NCI-H187 (cell line): ENCODE measurements at regions not wholly inside any gene's neighbourhood (a gene's known extent, or its start where the extent isn't known, plus 50 kb on each side); places are given as distances from the start of the nearest gene placed in this dataset.

Source experiments
- DNase-seq, 2 experiments: peaks; one replicate each; lab custom pipeline; 2025; lab: John Stamatoyannopoulos, UW

- DNase-seq: no peak
Observed at GRCh38 chr7:124423863-124424262, 341.7 kb downstream of the GPR37 start.

DNA sequence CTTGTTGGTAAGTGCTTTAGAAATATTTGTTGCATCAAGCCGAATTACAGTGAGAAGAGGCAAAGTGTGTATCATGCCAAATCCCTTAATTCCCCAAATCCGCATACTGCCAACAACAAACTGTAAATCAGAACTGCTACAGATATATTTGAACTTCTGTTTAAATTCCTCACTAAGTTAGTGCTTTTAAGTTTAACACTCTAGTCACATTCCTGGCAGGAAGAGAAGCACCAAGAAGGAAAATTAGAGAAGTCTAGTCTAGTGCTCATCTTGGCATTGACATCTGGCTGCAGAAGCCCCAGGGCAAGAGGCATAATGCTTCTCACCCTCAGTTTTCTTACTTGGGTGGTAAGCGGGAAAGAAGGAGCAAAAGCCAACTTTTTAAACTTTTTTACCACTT, 343.5 kb downstream of the GPR37 start:
- no peak for DNase-seq

- no peak for DNase-seq
Observed at GRCh38 chr7:124420367-124420766, 345.2 kb downstream of the GPR37 start.

DNA sequence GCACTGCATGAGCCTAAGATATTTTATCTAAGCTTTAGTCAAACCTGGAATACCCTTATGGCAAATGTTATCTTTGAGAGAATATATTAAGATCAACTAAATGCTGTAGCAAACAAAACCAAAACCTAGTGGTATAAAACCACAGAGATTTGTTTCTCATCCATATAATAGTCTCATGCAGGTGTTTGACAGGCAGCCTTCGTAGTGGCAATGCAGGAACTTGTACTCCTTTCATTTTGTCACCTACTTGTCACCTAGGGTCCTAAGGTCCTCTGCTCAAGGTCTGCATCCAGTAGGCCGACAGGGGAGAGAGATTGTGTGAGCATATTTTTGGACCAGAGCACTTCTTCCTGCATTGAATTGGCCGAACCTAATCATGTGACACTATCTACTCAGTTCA, 352.6 kb downstream of the GPR37 start:
- no peak for DNase-seq

DNA sequence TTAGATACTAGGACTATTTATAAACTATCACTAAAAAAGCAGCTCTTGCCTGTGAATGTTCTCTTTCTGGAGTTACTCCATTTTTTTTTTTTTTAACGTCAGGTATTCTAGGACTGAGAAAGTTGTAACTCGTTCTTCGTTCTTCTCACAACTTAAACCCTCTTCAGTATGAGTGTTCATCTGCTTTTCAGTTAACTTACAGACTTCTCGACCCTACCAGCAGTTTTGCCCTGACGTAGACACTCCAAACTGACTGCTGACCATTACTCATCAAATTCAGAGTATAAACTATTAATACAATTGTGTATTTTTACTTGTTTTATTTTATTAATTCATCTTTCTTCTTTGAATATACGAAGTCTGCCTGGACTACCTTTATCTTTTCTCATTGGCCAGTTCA, 353.1 kb downstream of the GPR37 start:
- no peak for DNase-seq

GRCh38 chr7:124411796-124412195, 353.8 kb downstream of the GPR37 start:
- DNase-seq: no peak

DNA sequence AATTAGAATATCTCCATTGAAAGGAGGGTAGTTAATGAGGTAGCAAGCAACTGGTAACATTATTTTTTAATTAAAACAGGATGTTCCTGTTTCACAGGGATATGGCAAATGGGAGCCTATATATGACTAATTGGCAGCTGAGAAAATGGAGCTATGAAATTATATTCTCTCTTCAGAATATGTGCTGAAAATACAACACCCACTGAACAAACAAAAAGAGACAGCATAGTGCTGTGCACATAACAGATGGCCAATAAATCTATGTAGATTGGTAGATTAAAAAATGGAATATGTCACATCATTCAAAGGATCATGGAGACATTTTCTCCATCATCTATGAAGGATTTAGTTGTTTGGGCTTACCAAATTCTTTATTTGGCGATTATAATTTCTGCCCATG, 362.0 kb downstream of the GPR37 start:
- no peak for DNase-seq

GRCh38 chr7:124403112-124403511, 362.5 kb downstream of the GPR37 start:
- no peak for DNase-seq

DNA sequence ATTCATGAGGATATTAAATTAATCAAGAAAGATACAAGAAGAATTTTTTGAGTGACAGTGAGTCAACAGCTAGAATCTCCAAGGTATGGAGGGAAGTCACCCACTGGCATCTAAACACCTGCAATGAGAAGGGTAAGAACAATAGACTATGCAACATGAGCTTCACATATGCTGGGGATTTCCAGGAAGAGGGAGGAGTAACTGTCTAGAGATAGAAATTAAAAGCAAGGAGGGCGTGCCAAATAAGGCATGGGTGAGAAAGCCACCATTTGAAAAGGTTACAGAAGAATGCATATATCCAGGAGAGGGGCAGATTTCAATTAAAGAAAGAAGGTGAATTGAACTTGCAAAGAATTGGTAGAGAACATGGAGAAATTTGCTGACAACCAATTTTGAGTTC, 365.7 kb downstream of the GPR37 start:
- no peak for DNase-seq

DNA sequence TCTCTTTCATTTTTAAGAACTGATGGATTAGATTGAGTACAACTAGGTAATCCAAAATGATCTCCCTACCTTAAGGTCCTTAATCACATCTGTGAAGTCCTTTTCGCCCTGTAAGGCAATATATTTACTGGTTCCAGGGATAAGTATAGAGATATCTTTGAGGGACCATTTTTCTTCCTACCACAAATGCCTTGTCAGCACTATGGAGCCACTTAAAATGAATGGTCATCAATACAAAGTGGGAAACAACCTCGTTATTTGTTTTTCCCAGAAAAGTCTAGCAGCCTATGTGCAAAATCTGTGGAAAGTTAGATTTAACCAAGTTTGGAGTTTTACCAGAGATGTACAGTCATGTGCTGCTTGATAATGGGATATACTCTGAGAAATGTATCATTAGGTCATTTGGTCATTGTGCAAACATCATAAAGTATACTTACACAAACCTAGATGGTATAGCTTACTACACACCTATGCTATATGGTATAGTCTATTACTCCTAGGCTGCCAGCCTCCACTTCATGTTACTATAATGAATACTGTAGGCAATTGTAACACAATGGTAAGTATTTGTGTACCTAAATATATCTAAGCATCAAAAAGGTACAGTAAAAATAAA, 366.2 kb upstream of the TMEM229A start:
- DNase-seq: no peak

GRCh38 chr7:124397134-124397533, 364.3 kb upstream of the TMEM229A start:
- DNase-seq: no peak

- DNase-seq: no peak
Observed at GRCh38 chr7:124390301-124390700, 357.4 kb upstream of the TMEM229A start.

- DNase-seq: no peak
Observed at GRCh38 chr7:124388751-124389150, 355.9 kb upstream of the TMEM229A start.

DNA sequence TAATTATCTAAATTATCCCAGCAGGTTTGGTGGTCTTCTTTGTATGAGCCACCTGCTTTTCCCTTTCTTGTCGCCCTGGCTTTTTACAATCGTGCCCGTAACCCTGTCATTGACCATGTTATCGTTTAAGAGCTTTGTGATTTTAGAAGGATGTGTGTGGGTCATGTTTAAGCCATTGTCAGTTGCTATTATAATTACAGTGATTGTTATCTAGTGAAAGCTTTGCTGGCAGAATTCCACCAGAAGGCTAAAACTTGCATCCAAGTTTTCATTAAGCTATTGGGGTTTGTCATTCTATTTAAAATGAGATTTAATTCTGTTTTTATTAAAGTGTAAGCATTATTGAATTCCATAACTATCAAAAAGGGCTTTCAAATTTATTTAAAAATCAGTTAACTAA, 354.2 kb upstream of the TMEM229A start:
- DNase-seq: no peak

GRCh38 chr7:124379296-124379695, 346.4 kb upstream of the TMEM229A start:
- DNase-seq: no peak

DNA sequence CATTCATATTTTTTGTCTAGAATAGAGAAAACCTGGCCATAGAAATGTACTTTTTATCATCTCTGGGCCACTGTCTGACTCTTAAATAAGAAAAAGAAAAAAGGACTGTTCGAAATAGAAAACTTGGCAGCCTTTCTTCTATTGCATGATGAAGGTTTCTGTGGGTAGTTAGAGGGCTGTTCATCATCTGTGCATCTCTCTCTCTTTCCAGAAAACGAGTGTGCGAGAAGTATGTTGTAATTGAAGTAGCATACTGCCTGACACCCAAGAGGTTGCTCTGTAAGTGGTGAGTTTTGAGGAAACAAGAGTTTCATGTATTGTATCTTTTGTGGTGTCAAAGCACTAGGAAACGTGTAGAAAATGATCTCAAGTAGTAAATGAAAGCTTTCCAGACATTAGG, 343.2 kb upstream of the TMEM229A start:
- DNase-seq: no peak

DNA sequence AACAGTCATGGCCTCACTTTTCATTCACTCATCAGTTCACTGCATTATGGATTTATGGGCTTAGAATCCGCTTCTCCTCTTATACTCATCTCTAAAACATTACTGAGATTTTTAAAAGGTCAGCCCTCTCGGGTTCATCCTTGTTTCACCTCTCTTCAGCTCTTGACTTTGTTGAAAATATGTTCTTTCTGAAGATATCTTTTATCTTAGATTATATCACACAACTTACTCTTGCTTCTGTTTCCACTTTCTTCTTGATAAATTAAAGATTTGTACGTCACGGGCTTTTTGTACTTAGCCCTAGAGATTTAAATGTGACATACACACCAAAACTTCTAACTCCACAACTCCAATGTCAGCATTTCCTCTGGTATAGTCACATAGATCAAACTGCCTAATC, 342.5 kb upstream of the TMEM229A start:
- DNase-seq: no peak

DNA sequence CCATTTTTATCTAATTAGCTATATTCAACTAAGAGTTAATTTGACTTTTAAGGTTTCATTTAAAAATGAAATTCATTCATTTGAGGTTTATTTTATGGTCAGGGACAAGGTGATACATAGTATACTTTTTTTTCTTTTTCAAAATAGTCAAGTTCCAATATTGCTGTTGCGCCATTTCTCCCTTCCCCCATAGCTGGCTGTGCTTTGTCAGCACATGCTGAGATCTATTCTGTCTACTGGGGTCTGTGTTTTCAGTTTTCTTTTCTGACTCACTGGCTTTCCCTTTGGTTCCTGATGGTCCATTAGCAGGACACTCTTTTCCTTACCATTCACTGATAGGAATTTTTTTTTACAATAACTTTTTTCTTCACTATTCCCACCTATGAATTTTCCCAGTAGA, 336.4 kb upstream of the TMEM229A start:
- DNase-seq: no peak

- no peak for DNase-seq
Observed at GRCh38 chr7:124366118-124366517, 333.3 kb upstream of the TMEM229A start.

GRCh38 chr7:124364283-124364682, 331.4 kb upstream of the TMEM229A start:
- no peak for DNase-seq

- DNase-seq: no peak
Observed at GRCh38 chr7:124354201-124354600, 321.3 kb upstream of the TMEM229A start.

DNA sequence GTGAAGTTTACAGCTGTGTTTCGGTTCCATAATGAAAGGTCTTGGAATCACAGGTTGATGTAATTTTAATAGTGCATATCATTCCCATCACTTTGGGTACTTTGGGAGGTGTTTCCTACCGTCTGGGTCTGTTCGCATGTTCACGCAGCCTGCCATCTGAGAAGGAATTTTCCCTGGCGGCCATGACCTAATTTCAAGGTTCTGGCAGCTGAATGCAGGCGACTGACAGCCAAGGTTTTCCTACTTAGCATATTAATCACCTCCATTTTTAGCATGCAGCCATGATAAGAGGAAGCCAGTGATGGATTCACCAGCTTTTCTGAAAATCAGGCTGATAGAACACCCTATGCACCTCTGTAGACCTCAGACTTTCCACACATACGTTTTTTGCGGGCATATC, 319.1 kb upstream of the TMEM229A start:
- DNase-seq: no peak

GRCh38 chr7:124349443-124349842, 316.6 kb upstream of the TMEM229A start:
- no peak for DNase-seq

DNA sequence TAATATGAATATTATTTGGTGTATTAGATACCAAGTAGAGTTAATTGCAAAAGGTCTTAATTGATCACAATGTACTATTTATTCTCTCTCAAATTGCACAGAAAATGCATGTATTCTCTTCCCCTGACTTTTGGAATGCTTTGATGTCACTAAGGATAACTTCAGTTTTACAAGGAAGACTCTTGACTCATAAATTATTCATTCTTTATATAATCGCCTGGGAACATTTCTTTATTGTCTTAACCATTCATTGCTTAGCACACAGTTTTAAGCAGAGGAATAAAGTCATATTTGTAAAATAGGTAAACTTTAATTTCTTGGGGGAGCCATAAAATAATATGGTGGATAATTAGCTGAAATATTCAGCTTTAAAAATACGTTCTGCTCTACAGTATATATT, 306.0 kb upstream of the TMEM229A start:
- no peak for DNase-seq
